Retinal pigment epithelial cell (primary cell): ENCODE measurements at regions not wholly inside any gene's neighbourhood (a gene's known extent, or its start where the extent isn't known, plus 50 kb on each side); places are given as distances from the start of the nearest gene placed in this dataset.
"Not testable (repeated sequence)": the region's sequence is repeated elsewhere in the genome, so short reads cannot be mapped to it uniquely, and the experiment has no call there.

Source experiments
- DNase-seq: peaks from one replicate; pipeline ENCODE4 v3.0.0-alpha.2; 2010; ENCODE audit warnings: low read depth
- H3K4me3 ChIP-seq: 2 replicates; pipeline ENCODE4 v1.5.1; 2011; ENCODE audit warnings: mild to moderate bottlenecking, low read length, control low read depth, moderate library complexity
- TF ChIP-seq, protein P1 (sequence below): conservative IDR thresholded peaks from 2 replicates; pipeline ENCODE4 v1.5.1; 2011; ENCODE audit warnings: low read depth, low read length, control low read depth, inconsistent platforms

DNA sequence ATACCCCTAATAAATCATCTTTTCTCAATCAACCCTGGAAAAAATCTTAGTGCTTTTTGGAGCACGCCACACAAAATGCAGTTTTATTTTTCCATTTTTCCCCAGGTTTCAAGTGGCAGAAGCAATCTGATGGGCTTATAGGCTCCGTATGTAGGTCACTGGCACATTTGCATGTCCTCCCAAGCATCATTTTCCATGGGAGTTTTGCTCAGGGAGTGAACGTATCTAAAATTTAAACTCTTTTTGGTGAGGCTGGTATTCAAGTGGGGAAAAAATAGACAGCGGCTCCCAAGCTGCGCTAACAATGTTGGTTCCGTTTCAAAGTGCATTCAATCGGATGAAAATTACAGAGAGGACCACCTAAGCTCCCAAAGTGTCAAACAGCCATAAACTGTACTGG lies 233.4 kb downstream of the MEX3B start:
- DNase-seq: no peak
- no peak overlapping the region for H3K4me3 ChIP-seq
- TF ChIP-seq, protein P1, sequence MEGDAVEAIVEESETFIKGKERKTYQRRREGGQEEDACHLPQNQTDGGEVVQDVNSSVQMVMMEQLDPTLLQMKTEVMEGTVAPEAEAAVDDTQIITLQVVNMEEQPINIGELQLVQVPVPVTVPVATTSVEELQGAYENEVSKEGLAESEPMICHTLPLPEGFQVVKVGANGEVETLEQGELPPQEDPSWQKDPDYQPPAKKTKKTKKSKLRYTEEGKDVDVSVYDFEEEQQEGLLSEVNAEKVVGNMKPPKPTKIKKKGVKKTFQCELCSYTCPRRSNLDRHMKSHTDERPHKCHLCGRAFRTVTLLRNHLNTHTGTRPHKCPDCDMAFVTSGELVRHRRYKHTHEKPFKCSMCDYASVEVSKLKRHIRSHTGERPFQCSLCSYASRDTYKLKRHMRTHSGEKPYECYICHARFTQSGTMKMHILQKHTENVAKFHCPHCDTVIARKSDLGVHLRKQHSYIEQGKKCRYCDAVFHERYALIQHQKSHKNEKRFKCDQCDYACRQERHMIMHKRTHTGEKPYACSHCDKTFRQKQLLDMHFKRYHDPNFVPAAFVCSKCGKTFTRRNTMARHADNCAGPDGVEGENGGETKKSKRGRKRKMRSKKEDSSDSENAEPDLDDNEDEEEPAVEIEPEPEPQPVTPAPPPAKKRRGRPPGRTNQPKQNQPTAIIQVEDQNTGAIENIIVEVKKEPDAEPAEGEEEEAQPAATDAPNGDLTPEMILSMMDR: no peak

DNA sequence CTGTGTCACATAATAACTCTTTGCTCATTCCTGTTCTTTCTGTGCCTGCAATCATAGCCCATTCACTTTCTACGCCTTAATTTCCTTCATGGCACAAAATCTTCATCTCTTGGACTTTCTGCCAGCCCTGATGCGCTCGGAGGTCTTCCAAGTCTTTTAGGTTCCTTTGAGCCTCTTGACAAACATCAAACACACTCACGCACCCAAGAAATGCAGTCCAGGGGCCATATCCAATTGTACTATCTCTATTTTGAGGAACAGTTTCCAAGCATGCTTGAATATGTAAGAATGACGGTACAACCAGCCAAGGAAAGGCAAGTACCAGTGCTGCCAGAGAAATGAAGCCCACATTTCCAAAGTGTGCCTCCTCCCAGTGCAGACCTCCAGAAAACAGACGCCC lies 234.1 kb downstream of the MEX3B start:
- TF ChIP-seq, protein P1: no peak

DNA sequence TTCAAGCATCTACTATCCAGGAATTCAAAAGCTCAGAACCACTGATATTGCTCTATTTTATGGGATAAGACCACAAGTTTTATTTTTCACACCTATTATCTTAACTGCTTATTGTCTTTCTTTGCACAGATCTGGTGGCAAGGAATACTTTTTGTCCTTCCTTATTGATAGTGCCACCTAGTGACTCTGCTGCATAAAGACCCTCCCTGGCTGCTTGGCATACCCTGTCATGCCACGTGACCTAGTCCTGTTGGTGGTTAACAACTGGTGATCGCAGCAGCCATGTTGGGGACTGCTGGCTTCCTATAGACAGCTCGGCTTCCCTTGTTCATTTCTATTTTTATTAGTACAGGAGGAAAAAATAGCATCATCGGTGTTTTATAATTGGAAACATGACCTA lies 236.3 kb downstream of the MEX3B start:
- no peak for DNase-seq
- H3K4me3 ChIP-seq: no peak overlapping the region
- TF ChIP-seq, protein P1: peak; percentile 30

More for the DNA sequence above, 234.1 kb downstream of the MEX3B start:
- H3K4me3 ChIP-seq: no peak overlapping the region
- no peak for DNase-seq

- no peak overlapping the region for H3K4me3 ChIP-seq
- no peak for DNase-seq
- TF ChIP-seq, protein P1: no peak
These were observed 238.0 kb downstream of the MEX3B start for GRCh38 chr15:81807806-81808205.

DNA sequence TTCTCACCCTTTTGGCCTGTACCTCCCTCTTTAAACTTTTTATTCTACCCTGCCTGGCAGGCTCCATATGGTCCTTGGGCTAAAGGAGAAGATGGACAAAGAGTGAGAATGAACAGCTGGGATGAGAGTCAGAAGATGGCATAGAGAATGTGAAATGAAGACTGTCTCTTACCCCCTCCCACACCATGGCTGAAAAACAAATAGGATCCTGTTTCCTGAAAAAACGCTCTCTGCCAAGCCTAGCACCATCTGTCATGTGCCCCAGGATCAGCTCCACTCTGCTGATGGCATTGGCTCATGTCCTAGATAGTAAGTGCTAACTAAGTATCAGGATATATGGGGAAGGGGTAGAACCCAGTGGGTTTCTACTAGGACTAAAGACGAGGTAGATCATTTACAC lies 238.6 kb downstream of the MEX3B start:
- TF ChIP-seq, protein P1: no peak
- H3K4me3 ChIP-seq: no peak overlapping the region
- no peak for DNase-seq

DNA sequence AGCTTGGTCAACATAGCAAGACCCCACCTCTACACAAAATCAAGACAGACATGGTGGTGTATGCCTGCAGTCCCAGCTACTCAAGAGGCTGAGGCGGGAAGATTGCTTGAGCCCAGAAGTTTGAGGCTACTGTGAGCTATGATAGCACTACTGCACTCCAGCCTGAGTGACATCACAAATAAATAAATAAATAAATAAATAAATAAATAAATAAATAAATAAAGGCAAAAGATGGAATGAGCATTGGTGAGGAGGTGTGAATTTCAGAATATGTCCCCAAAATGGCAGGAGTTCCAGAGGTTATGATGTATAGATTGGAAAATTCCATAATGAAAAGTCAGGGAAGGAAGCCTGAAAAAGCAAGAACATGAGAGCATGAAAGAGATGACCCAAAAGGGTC lies 249.9 kb downstream of the MEX3B start:
- TF ChIP-seq, protein P1: no peak
- no peak overlapping the region for H3K4me3 ChIP-seq
- no peak for DNase-seq

- no peak for DNase-seq
- TF ChIP-seq, protein P1: no peak
These were observed 253.2 kb downstream of the MEX3B start for GRCh38 chr15:81792646-81793045.

GRCh38 chr15:81791322-81791721 lies 254.5 kb downstream of the MEX3B start:
- not testable (repeated sequence) for H3K4me3 ChIP-seq, DNase-seq

More at GRCh38 chr15:81792646-81793045, 253.2 kb downstream of the MEX3B start:
- no peak overlapping the region for H3K4me3 ChIP-seq
